ENCODE measurements at regions not wholly inside any gene's neighbourhood (a gene's known extent, or its start where the extent isn't known, plus 50 kb on each side); places are given as distances from the start of the nearest gene placed in this dataset.

DNA sequence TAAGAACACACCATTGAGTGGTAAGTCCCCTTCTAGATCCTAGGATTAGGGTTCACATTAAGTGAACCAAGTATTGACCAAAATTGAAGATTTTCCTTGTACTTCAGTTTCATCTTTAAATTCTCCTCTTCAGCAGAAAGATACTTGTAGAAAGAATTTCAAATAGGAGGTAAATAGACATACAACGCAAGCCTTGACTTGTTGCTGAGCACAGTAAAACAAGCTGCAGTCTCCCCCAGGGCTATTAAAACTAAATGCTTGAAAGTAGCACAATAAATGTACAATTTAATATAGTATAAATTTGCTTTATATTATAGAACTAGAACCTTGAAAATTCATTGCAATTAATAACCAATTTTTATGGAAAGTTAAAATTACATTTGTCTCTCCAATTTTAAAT lies 170.1 kb upstream of the TARS1 start:
- no peak overlapping the region for H3K4me3 ChIP-seq (ENCODE audit: low read length)
- Mint-ChIP-seq H3K4me1 (no peaks in the 10 kb centered on the region), H3K9me3 (no peaks in the 10 kb centered on the region), H3K27ac (no peak overlapping the region), H3K27me3 (ENCODE audit: insufficient read depth) (no peaks in the 10 kb centered on the region), H3K4me3 (no peak overlapping the region), H3K36me3 (ENCODE audit: low read depth) (no peaks in the 10 kb centered on the region)
- no peak for DNase-seq
- H3K9ac ChIP-seq (ENCODE audit: extremely low read depth, low read length, poor library complexity, severe bottlenecking): no peak overlapping the region
- no peaks in the 10 kb centered on the region for H3K27me3 ChIP-seq (ENCODE audit: control insufficient read depth, insufficient read depth, low read length, poor library complexity, severe bottlenecking)
- H3K36me3 ChIP-seq (ENCODE audit: control insufficient read depth, insufficient read depth, low read length): no peaks in the 10 kb centered on the region
- 92% methylated on average over 1 of the region's 1 CpG; no CpG with 5 or more reads in 1 of the 2 experiments for WGBS, 2 experiments (ENCODE audit: insufficient coverage in 1 of 2, insufficient read length in 1 of 2)
- no peak overlapping the region for H3K27ac ChIP-seq (ENCODE audit: low read depth, low read length)
- no peaks in the 10 kb centered on the region for H3K4me1 ChIP-seq (ENCODE audit: control insufficient read depth, insufficient read depth, low read length)
- no peaks in the 10 kb centered on the region for H3K9me3 ChIP-seq (ENCODE audit: control insufficient read depth, low read length)
- TF ChIP-seq, protein P1, sequence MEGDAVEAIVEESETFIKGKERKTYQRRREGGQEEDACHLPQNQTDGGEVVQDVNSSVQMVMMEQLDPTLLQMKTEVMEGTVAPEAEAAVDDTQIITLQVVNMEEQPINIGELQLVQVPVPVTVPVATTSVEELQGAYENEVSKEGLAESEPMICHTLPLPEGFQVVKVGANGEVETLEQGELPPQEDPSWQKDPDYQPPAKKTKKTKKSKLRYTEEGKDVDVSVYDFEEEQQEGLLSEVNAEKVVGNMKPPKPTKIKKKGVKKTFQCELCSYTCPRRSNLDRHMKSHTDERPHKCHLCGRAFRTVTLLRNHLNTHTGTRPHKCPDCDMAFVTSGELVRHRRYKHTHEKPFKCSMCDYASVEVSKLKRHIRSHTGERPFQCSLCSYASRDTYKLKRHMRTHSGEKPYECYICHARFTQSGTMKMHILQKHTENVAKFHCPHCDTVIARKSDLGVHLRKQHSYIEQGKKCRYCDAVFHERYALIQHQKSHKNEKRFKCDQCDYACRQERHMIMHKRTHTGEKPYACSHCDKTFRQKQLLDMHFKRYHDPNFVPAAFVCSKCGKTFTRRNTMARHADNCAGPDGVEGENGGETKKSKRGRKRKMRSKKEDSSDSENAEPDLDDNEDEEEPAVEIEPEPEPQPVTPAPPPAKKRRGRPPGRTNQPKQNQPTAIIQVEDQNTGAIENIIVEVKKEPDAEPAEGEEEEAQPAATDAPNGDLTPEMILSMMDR (conservative IDR thresholded peaks at IDR 0.05): no peak

DNA sequence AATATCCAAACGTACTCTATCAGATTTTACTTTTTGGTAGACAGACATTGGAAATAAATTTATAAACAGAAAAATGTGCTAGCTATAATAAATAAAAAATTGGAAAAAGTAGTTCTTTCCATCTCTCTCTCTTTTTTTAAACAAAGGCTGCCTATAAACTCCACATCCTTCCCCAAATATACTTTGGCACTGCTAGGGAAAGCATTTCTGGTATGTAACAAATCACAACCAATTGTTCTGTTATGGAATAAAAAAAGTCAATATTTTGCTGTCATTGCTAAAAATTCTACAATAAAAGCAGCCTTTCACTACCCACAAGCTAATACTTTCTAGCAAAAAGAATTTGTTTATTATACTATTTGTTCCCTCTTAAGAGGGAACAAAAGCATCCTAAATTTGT lies 169.2 kb upstream of the TARS1 start:
- no peaks in the 10 kb centered on the region for H3K9me3 ChIP-seq (ENCODE audit: control insufficient read depth, low read length)
- no peak overlapping the region for H3K27ac ChIP-seq (ENCODE audit: low read depth, low read length)
- no peak overlapping the region for H3K27ac Mint-ChIP-seq
- H3K36me3 ChIP-seq (ENCODE audit: control insufficient read depth, insufficient read depth, low read length): no peaks in the 10 kb centered on the region
- no peak for DNase-seq
- H3K4me3 ChIP-seq (ENCODE audit: low read length): no peak overlapping the region
- H3K4me1 ChIP-seq (ENCODE audit: control insufficient read depth, insufficient read depth, low read length): peaks cover 4% of the 10 kb centered on the region
- TF ChIP-seq, protein P1 (conservative IDR thresholded peaks at IDR 0.05): no peak
- H3K9ac ChIP-seq (ENCODE audit: extremely low read depth, low read length, poor library complexity, severe bottlenecking): no peak overlapping the region
- peaks cover 7% of the 10 kb centered on the region for H3K4me1 Mint-ChIP-seq
- no peak overlapping the region for H3K4me3 Mint-ChIP-seq
- no peaks in the 10 kb centered on the region for H3K27me3 Mint-ChIP-seq (ENCODE audit: insufficient read depth)
- no peaks in the 10 kb centered on the region for H3K36me3 Mint-ChIP-seq (ENCODE audit: low read depth)
- no peaks in the 10 kb centered on the region for H3K9me3 Mint-ChIP-seq
- no peaks in the 10 kb centered on the region for H3K27me3 ChIP-seq (ENCODE audit: control insufficient read depth, insufficient read depth, low read length, poor library complexity, severe bottlenecking)
- 100% methylated on average over 1 of the region's 1 CpG; no CpG with 5 or more reads in 1 of the 2 experiments for WGBS, 2 experiments (ENCODE audit: insufficient coverage in 1 of 2, insufficient read length in 1 of 2)

DNA sequence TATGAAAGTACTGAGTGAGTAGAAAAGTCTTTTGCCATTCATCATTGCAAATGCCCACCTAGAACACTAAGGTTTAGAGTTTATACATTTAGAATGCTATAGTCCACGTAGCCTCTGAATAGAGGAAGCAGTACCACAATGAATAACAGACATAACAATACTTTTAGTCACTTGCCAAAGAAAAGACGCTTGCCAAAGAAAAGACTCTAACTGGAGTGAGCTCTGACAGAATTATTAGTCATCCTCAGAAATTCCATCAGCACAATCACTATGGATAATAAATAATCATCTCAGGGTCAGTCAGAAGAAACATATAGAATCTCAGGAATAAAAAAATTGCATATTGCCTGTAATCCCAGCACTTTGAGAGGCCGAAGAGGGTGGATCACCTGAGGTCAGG lies 168.5 kb upstream of the TARS1 start:
- H3K36me3 Mint-ChIP-seq (ENCODE audit: low read depth): no peaks in the 10 kb centered on the region
- Histone ChIP-seq H3K9ac (ENCODE audit: extremely low read depth, low read length, poor library complexity, severe bottlenecking) (no peak overlapping the region), H3K27me3 (ENCODE audit: control insufficient read depth, insufficient read depth, low read length, poor library complexity, severe bottlenecking) (no peaks in the 10 kb centered on the region), H3K36me3 (ENCODE audit: control insufficient read depth, insufficient read depth, low read length) (no peaks in the 10 kb centered on the region), H3K4me3 (ENCODE audit: low read length) (no peak overlapping the region), H3K27ac (ENCODE audit: low read depth, low read length) (no peak overlapping the region), H3K9me3 (ENCODE audit: control insufficient read depth, low read length) (no peaks in the 10 kb centered on the region), H3K4me1 (ENCODE audit: control insufficient read depth, insufficient read depth, low read length) (peaks cover 4% of the 10 kb centered on the region)
- TF ChIP-seq, protein P1 (conservative IDR thresholded peaks at IDR 0.05): no peak
- 80 to 86% methylated on average over 1 to 3 of the region's 3 CpGs for WGBS, 2 experiments (ENCODE audit: insufficient coverage in 1 of 2, insufficient read length in 1 of 2)
- H3K4me3 Mint-ChIP-seq: no peak overlapping the region
- DNase-seq: no peak
- no peaks in the 10 kb centered on the region for H3K27me3 Mint-ChIP-seq (ENCODE audit: insufficient read depth)
- no peak overlapping the region for H3K27ac Mint-ChIP-seq
- H3K9me3 Mint-ChIP-seq: no peaks in the 10 kb centered on the region
- peaks cover 12% of the 10 kb centered on the region for H3K4me1 Mint-ChIP-seq
